ENCODE measurements at regions not wholly inside any gene's neighbourhood (a gene's known extent, or its start where the extent isn't known, plus 50 kb on each side); places are given as distances from the start of the nearest gene placed in this dataset.

DNA sequence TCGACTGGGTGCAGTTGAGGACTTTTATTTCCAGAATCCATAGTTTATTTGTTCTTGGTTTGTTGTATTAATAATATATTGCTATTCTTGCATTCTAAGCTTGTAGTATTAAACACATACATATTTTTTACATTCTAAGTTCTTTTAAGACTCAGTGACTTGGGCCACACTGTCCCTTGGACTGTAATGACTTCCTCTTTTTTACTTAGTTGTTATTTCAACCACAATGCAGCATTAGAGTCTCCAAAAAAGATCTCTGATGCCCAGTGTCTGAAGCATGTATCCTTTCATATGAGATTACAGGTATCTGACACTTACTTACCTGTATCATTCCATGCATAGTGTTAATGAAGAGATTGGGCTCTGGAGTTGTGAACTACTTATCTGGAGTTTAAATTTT is 864.9 kb upstream of the PCDH20 start:
- TF ChIP-seq, protein P1, sequence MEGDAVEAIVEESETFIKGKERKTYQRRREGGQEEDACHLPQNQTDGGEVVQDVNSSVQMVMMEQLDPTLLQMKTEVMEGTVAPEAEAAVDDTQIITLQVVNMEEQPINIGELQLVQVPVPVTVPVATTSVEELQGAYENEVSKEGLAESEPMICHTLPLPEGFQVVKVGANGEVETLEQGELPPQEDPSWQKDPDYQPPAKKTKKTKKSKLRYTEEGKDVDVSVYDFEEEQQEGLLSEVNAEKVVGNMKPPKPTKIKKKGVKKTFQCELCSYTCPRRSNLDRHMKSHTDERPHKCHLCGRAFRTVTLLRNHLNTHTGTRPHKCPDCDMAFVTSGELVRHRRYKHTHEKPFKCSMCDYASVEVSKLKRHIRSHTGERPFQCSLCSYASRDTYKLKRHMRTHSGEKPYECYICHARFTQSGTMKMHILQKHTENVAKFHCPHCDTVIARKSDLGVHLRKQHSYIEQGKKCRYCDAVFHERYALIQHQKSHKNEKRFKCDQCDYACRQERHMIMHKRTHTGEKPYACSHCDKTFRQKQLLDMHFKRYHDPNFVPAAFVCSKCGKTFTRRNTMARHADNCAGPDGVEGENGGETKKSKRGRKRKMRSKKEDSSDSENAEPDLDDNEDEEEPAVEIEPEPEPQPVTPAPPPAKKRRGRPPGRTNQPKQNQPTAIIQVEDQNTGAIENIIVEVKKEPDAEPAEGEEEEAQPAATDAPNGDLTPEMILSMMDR (conservative IDR thresholded peaks at IDR 0.05; ENCODE audit: low read depth, low read length), result no peak
- TF ChIP-seq MAFK (IDR thresholded peaks at IDR 0.05; ENCODE audit: low read depth, low read length) (no peak), POLR2A (IDR thresholded peaks at IDR 0.05; ENCODE audit: low read depth, low read length) (no peak), MXI1 (IDR thresholded peaks at IDR 0.05; ENCODE audit: borderline replicate concordance, low read depth, low read length) (no peak), SMC3 (IDR thresholded peaks at IDR 0.05; ENCODE audit: low read depth, low read length) (no peak), FOS (IDR thresholded peaks at IDR 0.05; ENCODE audit: low read depth, low read length) (no peak), RAD21 (IDR thresholded peaks at IDR 0.05; ENCODE audit: low read length) (no peak), CEBPB (IDR thresholded peaks at IDR 0.05; ENCODE audit: low read depth, low read length) (no peak), BHLHE40 (IDR thresholded peaks at IDR 0.05; ENCODE audit: low read depth, low read length) (no peak), RFX5 (IDR thresholded peaks at IDR 0.05; ENCODE audit: low read depth, low read length) (no peak), RCOR1 (IDR thresholded peaks at IDR 0.05; ENCODE audit: insufficient replicate concordance, low read length) (no peak), CHD1 (IDR thresholded peaks at IDR 0.05; ENCODE audit: low read depth, low read length) (no peak), MAZ (IDR thresholded peaks at IDR 0.05; ENCODE audit: borderline replicate concordance, low read depth, low read length) (no peak)
- TF ChIP-seq, protein P2, sequence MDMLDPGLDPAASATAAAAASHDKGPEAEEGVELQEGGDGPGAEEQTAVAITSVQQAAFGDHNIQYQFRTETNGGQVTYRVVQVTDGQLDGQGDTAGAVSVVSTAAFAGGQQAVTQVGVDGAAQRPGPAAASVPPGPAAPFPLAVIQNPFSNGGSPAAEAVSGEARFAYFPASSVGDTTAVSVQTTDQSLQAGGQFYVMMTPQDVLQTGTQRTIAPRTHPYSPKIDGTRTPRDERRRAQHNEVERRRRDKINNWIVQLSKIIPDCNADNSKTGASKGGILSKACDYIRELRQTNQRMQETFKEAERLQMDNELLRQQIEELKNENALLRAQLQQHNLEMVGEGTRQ (IDR thresholded peaks at IDR 0.05; ENCODE audit: low read depth, low read length), result no peak
